ENCODE measurements at regions not wholly inside any gene's neighbourhood (a gene's known extent, or its start where the extent isn't known, plus 50 kb on each side); places are given as distances from the start of the nearest gene placed in this dataset.

DNA sequence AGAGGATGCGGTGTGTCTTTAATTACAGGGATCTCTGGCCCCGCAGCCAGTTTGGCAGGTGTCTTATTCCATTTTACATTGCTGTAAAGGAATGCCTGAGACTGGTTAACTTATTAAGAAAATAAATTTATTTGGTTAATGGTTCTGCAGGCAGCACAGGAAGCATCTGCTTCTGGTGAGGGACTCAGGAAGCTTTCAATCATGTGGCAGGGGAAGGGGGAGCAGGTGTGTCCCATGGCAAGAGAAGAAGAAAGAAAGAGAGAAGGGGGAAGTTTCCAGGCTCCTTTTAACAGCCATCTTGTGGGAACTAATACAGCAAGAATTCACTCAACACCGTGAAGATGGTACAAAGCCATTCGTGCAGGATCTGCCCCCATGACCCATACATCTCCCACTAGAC, 128.0 kb upstream of the CRBN start (continued):
- no peak for TF ChIP-seq GTF2F1 (IDR thresholded peaks at IDR 0.05; ENCODE audit: borderline replicate concordance, low read depth, low read length)
- TF ChIP-seq, protein P1, sequence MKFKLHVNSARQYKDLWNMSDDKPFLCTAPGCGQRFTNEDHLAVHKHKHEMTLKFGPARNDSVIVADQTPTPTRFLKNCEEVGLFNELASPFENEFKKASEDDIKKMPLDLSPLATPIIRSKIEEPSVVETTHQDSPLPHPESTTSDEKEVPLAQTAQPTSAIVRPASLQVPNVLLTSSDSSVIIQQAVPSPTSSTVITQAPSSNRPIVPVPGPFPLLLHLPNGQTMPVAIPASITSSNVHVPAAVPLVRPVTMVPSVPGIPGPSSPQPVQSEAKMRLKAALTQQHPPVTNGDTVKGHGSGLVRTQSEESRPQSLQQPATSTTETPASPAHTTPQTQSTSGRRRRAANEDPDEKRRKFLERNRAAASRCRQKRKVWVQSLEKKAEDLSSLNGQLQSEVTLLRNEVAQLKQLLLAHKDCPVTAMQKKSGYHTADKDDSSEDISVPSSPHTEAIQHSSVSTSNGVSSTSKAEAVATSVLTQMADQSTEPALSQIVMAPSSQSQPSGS (IDR thresholded peaks at IDR 0.05; ENCODE audit: low read length), result no peak
- no peak for TF ChIP-seq RBBP5 (IDR thresholded peaks at IDR 0.05; ENCODE audit: borderline replicate concordance, low read depth, low read length)
- TF ChIP-seq PHF8 (conservative IDR thresholded peaks at IDR 0.05; ENCODE audit: low read depth, low read length), result no peak
- no peak for TF ChIP-seq SRF (IDR thresholded peaks at IDR 0.05; ENCODE audit: low read depth, low read length)
- TF ChIP-seq, protein P2, sequence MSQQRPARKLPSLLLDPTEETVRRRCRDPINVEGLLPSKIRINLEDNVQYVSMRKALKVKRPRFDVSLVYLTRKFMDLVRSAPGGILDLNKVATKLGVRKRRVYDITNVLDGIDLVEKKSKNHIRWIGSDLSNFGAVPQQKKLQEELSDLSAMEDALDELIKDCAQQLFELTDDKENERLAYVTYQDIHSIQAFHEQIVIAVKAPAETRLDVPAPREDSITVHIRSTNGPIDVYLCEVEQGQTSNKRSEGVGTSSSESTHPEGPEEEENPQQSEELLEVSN (IDR thresholded peaks at IDR 0.05), result no peak
- TF ChIP-seq BRCA1 (IDR thresholded peaks at IDR 0.05; ENCODE audit: low read depth, low read length), result no peak

Measured in H1 (cell line).